H9 (cell line): ENCODE measurements at regions not wholly inside any gene's neighbourhood (a gene's known extent, or its start where the extent isn't known, plus 50 kb on each side); places are given as distances from the start of the nearest gene placed in this dataset.

ENCODE experiments used
- DNase-seq: peaks from one replicate; pipeline ENCODE4 v3.0.0-alpha.2; 2017
- H2AFZ ChIP-seq: one replicate; pipeline ENCODE4 v1.6.1; 2013; ENCODE audit warnings: mild to moderate bottlenecking, low read length, control low read depth, moderate library complexity
- H2AK5ac ChIP-seq: 2 replicates; pipeline ENCODE4 v1.6.1; 2013; ENCODE audit warnings: low read length, control low read depth, mixed read lengths; ENCODE audit not compliant: insufficient read length
- H2BK120ac ChIP-seq: one replicate; pipeline ENCODE4 v1.6.1; 2013; ENCODE audit warnings: low read depth, mild to moderate bottlenecking, low read length, control low read depth, inconsistent platforms; ENCODE audit not compliant: poor library complexity, severe bottlenecking
- H2BK12ac ChIP-seq: 2 replicates; pipeline ENCODE4 v1.6.1; 2013; ENCODE audit warnings: low read length, control low read depth, mixed read lengths, low read depth; ENCODE audit not compliant: insufficient read length
- H2BK15ac ChIP-seq: 2 replicates; pipeline ENCODE4 v1.6.1; 2013; ENCODE audit warnings: low read depth, low read length, control low read depth
- H2BK20ac ChIP-seq: one replicate; pipeline ENCODE4 v1.6.1; 2013; ENCODE audit warnings: low read depth, mild to moderate bottlenecking, low read length, control low read depth, inconsistent platforms; ENCODE audit not compliant: poor library complexity, severe bottlenecking
- H2BK5ac ChIP-seq: 2 replicates; pipeline ENCODE4 v1.6.1; 2013; ENCODE audit warnings: low read length, control low read depth, mixed read lengths; ENCODE audit not compliant: insufficient read length
- H3K14ac ChIP-seq: 2 replicates; pipeline ENCODE4 v1.6.1; 2013; ENCODE audit warnings: low read length, control low read depth; ENCODE audit not compliant: insufficient read depth
- H3K18ac ChIP-seq: 2 replicates; pipeline ENCODE4 v1.6.1; 2013; ENCODE audit warnings: low read depth, mild to moderate bottlenecking, mixed read lengths, low read length, control low read depth; ENCODE audit not compliant: insufficient read length
- H3K23ac ChIP-seq: 2 replicates; pipeline ENCODE4 v1.6.1; 2013; ENCODE audit warnings: low read length, control low read depth, mixed read lengths, low read depth; ENCODE audit not compliant: insufficient read length
- H3K23me2 ChIP-seq: 2 replicates; pipeline ENCODE4 v1.6.1; 2013; ENCODE audit warnings: low read depth, mild to moderate bottlenecking, mixed read lengths, low read length, control low read depth; ENCODE audit not compliant: insufficient read length, poor library complexity, severe bottlenecking
- H3K27ac ChIP-seq: 2 replicates; pipeline ENCODE4 v1.5.1; 2013; ENCODE audit warnings: low read length, control low read depth, mixed read lengths, low read depth; ENCODE audit not compliant: insufficient read length
- H3K27me3 ChIP-seq: 2 replicates; pipeline ENCODE4 v1.6.1; 2013; ENCODE audit warnings: low read length, control low read depth, inconsistent platforms; ENCODE audit not compliant: insufficient read depth
- H3K4ac ChIP-seq: 2 replicates; pipeline ENCODE4 v1.6.1; 2013; ENCODE audit warnings: low read depth, mild to moderate bottlenecking, control low read depth, inconsistent platforms, low read length, moderate library complexity
- H3K4me1 ChIP-seq: 2 replicates; pipeline ENCODE4 v1.6.1; 2013; ENCODE audit warnings: low read length, control low read depth, inconsistent platforms; ENCODE audit not compliant: insufficient read depth
- H3K4me2 ChIP-seq: 2 replicates; pipeline ENCODE4 v1.6.1; 2013; ENCODE audit warnings: low read length, control low read depth, mixed read lengths; ENCODE audit not compliant: insufficient read length, insufficient read depth
- H3K56ac ChIP-seq: 2 replicates; pipeline ENCODE4 v1.6.1; 2013; ENCODE audit warnings: low read depth, mild to moderate bottlenecking, mixed read lengths, low read length, control low read depth; ENCODE audit not compliant: insufficient read length
- H3K79me1 ChIP-seq: 2 replicates; pipeline ENCODE4 v1.6.1; 2013; ENCODE audit warnings: low read depth, mild to moderate bottlenecking, moderate library complexity, low read length, control low read depth, inconsistent platforms; ENCODE audit not compliant: insufficient read depth, poor library complexity, severe bottlenecking
- H3K79me2 ChIP-seq: 2 replicates; pipeline ENCODE4 v1.6.1; 2013; ENCODE audit warnings: low read length, control low read depth, inconsistent platforms; ENCODE audit not compliant: insufficient read depth
- H3K9ac ChIP-seq: 2 replicates; pipeline ENCODE4 v1.6.1; 2013; ENCODE audit warnings: low read length, control low read depth, mixed read lengths; ENCODE audit not compliant: insufficient read length; ENCODE audit errors: extremely low read depth
- H3K9me3 ChIP-seq: one replicate; pipeline ENCODE4 v1.6.1; 2013; ENCODE audit warnings: low read depth, low read length, inconsistent platforms; ENCODE audit not compliant: control insufficient read depth
- H3T11ph ChIP-seq: one replicate; pipeline ENCODE4 v1.6.1; 2013; ENCODE audit warnings: mild to moderate bottlenecking, low read length, control low read depth, inconsistent platforms
- H4K20me1 ChIP-seq: one replicate; pipeline ENCODE4 v1.6.1; 2013; ENCODE audit not compliant: control insufficient read depth, insufficient read length, insufficient read depth
- H4K5ac ChIP-seq: 2 replicates; pipeline ENCODE4 v1.6.1; 2013; ENCODE audit warnings: low read depth, mild to moderate bottlenecking, mixed read lengths, low read length, control low read depth; ENCODE audit not compliant: insufficient read length
- H4K8ac ChIP-seq: replicated peaks from 2 replicates; pipeline ENCODE4 v1.6.1; 2013; ENCODE audit warnings: low read length, control low read depth, mixed read lengths, low read depth; ENCODE audit not compliant: insufficient read length
- H4K91ac ChIP-seq: 2 replicates; pipeline ENCODE4 v1.6.1; 2013; ENCODE audit warnings: low read depth, mild to moderate bottlenecking, moderate library complexity, mixed read lengths, low read length, control low read depth; ENCODE audit not compliant: insufficient read length
- H3K27ac Mint-ChIP-seq, 3 experiments: 2 replicates in 2 of 3; 3 replicates in 1 of 3; pipeline ENCODE4 v1.8.0; 2020 to 2021; ENCODE audit warnings: mixed read lengths in 3 of 3, mild to moderate bottlenecking in 1 of 3, moderate library complexity in 1 of 3
- H3K27me3 Mint-ChIP-seq: 2 replicates; pipeline ENCODE4 v1.8.0; 2021; ENCODE audit warnings: low read depth, mild to moderate bottlenecking, moderate library complexity, mixed read lengths
- H3K36me3 Mint-ChIP-seq, 3 experiments: 2 replicates in 2 of 3; 3 replicates in 1 of 3; pipeline ENCODE4 v1.8.0; 2020 to 2021; ENCODE audit warnings: low read depth in 3 of 3, mixed read lengths in 3 of 3; ENCODE audit not compliant: insufficient read depth in 1 of 3
- H3K4me1 Mint-ChIP-seq, 2 experiments: 2 replicates each; pipeline ENCODE4 v1.8.0; 2020; ENCODE audit warnings: mixed read lengths in 2 of 2
- H3K4me3 Mint-ChIP-seq, 2 experiments: 2 replicates in 1 of 2; 3 replicates in 1 of 2; pipeline ENCODE4 v1.8.0; 2020 to 2021; ENCODE audit warnings: mild to moderate bottlenecking in 2 of 2, mixed read lengths in 2 of 2, moderate library complexity in 1 of 2
- H3K9me3 Mint-ChIP-seq, 2 experiments: 2 replicates in 1 of 2; 3 replicates in 1 of 2; pipeline ENCODE4 v1.8.0; 2020; ENCODE audit warnings: mild to moderate bottlenecking in 2 of 2, mixed read lengths in 2 of 2, moderate library complexity in 1 of 2
- TF ChIP-seq, protein P1 (sequence below): fragments of 200-600 bp; sonication (generic); conservative IDR thresholded peaks from 3 replicates; pipeline ENCODE4 v1.8.0; 2021; ENCODE audit warnings: antibody characterized with exemption, mild to moderate bottlenecking

DNA sequence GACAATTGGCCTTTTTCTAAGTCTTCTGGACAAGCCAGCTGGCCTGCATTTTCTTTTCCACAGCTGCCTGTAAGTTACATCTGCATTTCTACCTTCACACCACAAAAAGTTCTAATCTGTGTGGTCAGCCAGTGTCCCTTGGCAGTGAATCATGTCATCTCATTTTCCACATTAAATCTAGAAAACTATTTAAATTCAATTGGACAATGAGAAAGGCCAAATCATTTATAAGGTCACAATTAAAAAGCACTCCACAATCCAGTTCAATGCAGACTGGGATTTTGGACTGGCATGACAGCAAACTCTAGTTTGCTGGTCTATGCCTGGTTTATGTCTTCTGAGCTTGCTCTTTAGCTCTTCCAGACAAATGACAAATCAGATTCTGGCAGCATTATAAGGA, 494.2 kb upstream of the SPHKAP start:
- Histone ChIP-seq H3K23me2 (no peaks in the 10 kb centered on the region), H4K5ac (no peak overlapping the region), H3K4me1 (no peaks in the 10 kb centered on the region), H3T11ph (no peak overlapping the region), H3K4ac (no peak overlapping the region), H3K23ac (no peak overlapping the region), H3K27me3 (no peaks in the 10 kb centered on the region), H2BK5ac (no peak overlapping the region), H3K4me2 (no peak overlapping the region), H3K18ac (no peak overlapping the region), H4K8ac (no peak overlapping the region), H2BK20ac (no peak overlapping the region), H2BK15ac (no peak overlapping the region), H4K91ac (no peak overlapping the region), H3K9ac (no peak overlapping the region), H3K27ac (no peak overlapping the region), H2BK12ac (no peak overlapping the region), H3K79me1 (no peaks in the 10 kb centered on the region), H3K14ac (no peak overlapping the region), H2AFZ (no peak overlapping the region), H4K20me1 (no peaks in the 10 kb centered on the region), H3K56ac (no peak overlapping the region), H3K79me2 (no peaks in the 10 kb centered on the region), H2AK5ac (no peak overlapping the region), H2BK120ac (no peak overlapping the region), H3K9me3 (no peaks in the 10 kb centered on the region)
- no peak overlapping the region for H3K4me3 Mint-ChIP-seq
- no peaks in the 10 kb centered on the region for H3K9me3 Mint-ChIP-seq
- H3K27ac Mint-ChIP-seq, result no peak overlapping the region
- no peaks in the 10 kb centered on the region for H3K36me3 Mint-ChIP-seq
- no peaks in the 10 kb centered on the region for H3K4me1 Mint-ChIP-seq
- no peak for DNase-seq
- H3K27me3 Mint-ChIP-seq, result no peaks in the 10 kb centered on the region
- TF ChIP-seq, protein P1, sequence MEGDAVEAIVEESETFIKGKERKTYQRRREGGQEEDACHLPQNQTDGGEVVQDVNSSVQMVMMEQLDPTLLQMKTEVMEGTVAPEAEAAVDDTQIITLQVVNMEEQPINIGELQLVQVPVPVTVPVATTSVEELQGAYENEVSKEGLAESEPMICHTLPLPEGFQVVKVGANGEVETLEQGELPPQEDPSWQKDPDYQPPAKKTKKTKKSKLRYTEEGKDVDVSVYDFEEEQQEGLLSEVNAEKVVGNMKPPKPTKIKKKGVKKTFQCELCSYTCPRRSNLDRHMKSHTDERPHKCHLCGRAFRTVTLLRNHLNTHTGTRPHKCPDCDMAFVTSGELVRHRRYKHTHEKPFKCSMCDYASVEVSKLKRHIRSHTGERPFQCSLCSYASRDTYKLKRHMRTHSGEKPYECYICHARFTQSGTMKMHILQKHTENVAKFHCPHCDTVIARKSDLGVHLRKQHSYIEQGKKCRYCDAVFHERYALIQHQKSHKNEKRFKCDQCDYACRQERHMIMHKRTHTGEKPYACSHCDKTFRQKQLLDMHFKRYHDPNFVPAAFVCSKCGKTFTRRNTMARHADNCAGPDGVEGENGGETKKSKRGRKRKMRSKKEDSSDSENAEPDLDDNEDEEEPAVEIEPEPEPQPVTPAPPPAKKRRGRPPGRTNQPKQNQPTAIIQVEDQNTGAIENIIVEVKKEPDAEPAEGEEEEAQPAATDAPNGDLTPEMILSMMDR, result no peak
